RWPE2 (cell line): ENCODE measurements at regions not wholly inside any gene's neighbourhood (a gene's known extent, or its start where the extent isn't known, plus 50 kb on each side); places are given as distances from the start of the nearest gene placed in this dataset.

Experiments
- ATAC-seq: fragments of 200-7000 bp; cut with Tn5 transposase; 3 replicates; pipeline ENCODE4 v1.9.1; 2021; ENCODE audit warnings: low read depth
- DNase-seq: peaks from one replicate; pipeline ENCODE4 v3.0.0-alpha.2; 2020; ENCODE audit warnings: low spot score
- H3K27ac ChIP-seq: fragments of 450-650 bp; 2 replicates; pipeline ENCODE4 v1.5.1; 2017; ENCODE audit warnings: mild to moderate bottlenecking; ENCODE audit not compliant: poor library complexity, severe bottlenecking
- H3K27me3 ChIP-seq: fragments of 250-450 bp; sonication (Bioruptor Pico); 2 replicates; pipeline ENCODE4 v1.5.1; 2021; ENCODE audit warnings: mild to moderate bottlenecking, moderate library complexity; ENCODE audit not compliant: insufficient read depth, poor library complexity, severe bottlenecking
- H3K36me3 ChIP-seq: fragments of 250-450 bp; sonication (Bioruptor Pico); 2 replicates; pipeline ENCODE4 v1.5.1; 2020; ENCODE audit warnings: low read depth, mild to moderate bottlenecking, moderate library complexity
- H3K4me1 ChIP-seq: fragments of 250-450 bp; sonication (Bioruptor Pico); 2 replicates; pipeline ENCODE4 v1.5.1; 2021; ENCODE audit warnings: mild to moderate bottlenecking, moderate library complexity; ENCODE audit not compliant: insufficient read depth, poor library complexity, severe bottlenecking
- H3K4me3 ChIP-seq: fragments of 250-450 bp; sonication (Bioruptor Pico); 2 replicates; pipeline ENCODE4 v1.5.1; 2021; ENCODE audit warnings: mild to moderate bottlenecking, moderate library complexity; ENCODE audit not compliant: severe bottlenecking
- H3K9me3 ChIP-seq: fragments of 250-450 bp; sonication (Bioruptor Pico); 2 replicates; pipeline ENCODE4 v1.5.1; 2021; ENCODE audit warnings: mild to moderate bottlenecking, moderate library complexity; ENCODE audit not compliant: severe bottlenecking
- CTCF ChIP-seq: fragments of 450-650 bp; IDR thresholded peaks from one replicate; pipeline ENCODE4 v1.5.1; 2017; ENCODE audit warnings: mild to moderate bottlenecking, moderate library complexity; ENCODE audit not compliant: poor library complexity, severe bottlenecking

- no peak for TF ChIP-seq CTCF
- H3K9me3 ChIP-seq = no peaks in the 10 kb centered on the region
- no peaks in the 10 kb centered on the region for H3K27me3 ChIP-seq
- ATAC-seq (no peak), DNase-seq (no peak)
- H3K36me3 ChIP-seq = no peaks in the 10 kb centered on the region
- no peaks in the 10 kb centered on the region for H3K4me1 ChIP-seq
- H3K4me3 ChIP-seq = no peak overlapping the region
- H3K27ac ChIP-seq = no peak overlapping the region
Observed at GRCh38 chr2:15047184-15047583, 414.7 kb downstream of the LRATD1 start.

GRCh38 chr2:15048000-15048399, 415.5 kb downstream of the LRATD1 start:
- ATAC-seq (no peak), DNase-seq (no peak)
- Histone ChIP-seq H3K4me3 (no peak overlapping the region), H3K4me1 (no peaks in the 10 kb centered on the region), H3K27me3 (no peaks in the 10 kb centered on the region), H3K36me3 (no peaks in the 10 kb centered on the region), H3K27ac (no peak overlapping the region), H3K9me3 (no peaks in the 10 kb centered on the region)
- TF ChIP-seq CTCF = no peak

- no peaks in the 10 kb centered on the region for H3K27me3 ChIP-seq
- no peak for ATAC-seq
Observed at GRCh38 chr2:15049096-15049993, 416.8 kb downstream of the LRATD1 start.

GRCh38 chr2:15050483-15050882, 418.0 kb downstream of the LRATD1 start:
- no peak overlapping the region for H3K27ac ChIP-seq
- ATAC-seq (peak; percentile 61), DNase-seq (no peak)
- H3K27me3 ChIP-seq = no peaks in the 10 kb centered on the region
- TF ChIP-seq CTCF = no peak
- H3K4me1 ChIP-seq = no peaks in the 10 kb centered on the region
- no peaks in the 10 kb centered on the region for H3K36me3 ChIP-seq
- no peak overlapping the region for H3K4me3 ChIP-seq
- H3K9me3 ChIP-seq = no peaks in the 10 kb centered on the region

More at GRCh38 chr2:15049096-15049993, 416.8 kb downstream of the LRATD1 start:
- no peak for TF ChIP-seq CTCF
- no peaks in the 10 kb centered on the region for H3K4me1 ChIP-seq
- H3K4me3 ChIP-seq = no peak overlapping the region
- H3K9me3 ChIP-seq = no peaks in the 10 kb centered on the region
- no peak overlapping the region for H3K27ac ChIP-seq
- no peak for DNase-seq
- H3K36me3 ChIP-seq = no peaks in the 10 kb centered on the region

GRCh38 chr2:15053542-15053941, 421.0 kb downstream of the LRATD1 start:
- Histone ChIP-seq H3K4me1 (no peaks in the 10 kb centered on the region), H3K27ac (no peak overlapping the region), H3K36me3 (no peaks in the 10 kb centered on the region), H3K4me3 (no peak overlapping the region), H3K9me3 (no peaks in the 10 kb centered on the region), H3K27me3 (no peaks in the 10 kb centered on the region)
- ATAC-seq (no peak), DNase-seq (no peak)
- no peak for TF ChIP-seq CTCF
